GM12873 (cell line): ENCODE measurements at regions not wholly inside any gene's neighbourhood (a gene's known extent, or its start where the extent isn't known, plus 50 kb on each side); places are given as distances from the start of the nearest gene placed in this dataset.

Experiments
- CTCF ChIP-seq: IDR thresholded peaks from 2 replicates; pipeline ENCODE4 v1.5.1; 2012; ENCODE audit warnings: low read depth, mild to moderate bottlenecking, moderate library complexity, low read length, control low read depth; ENCODE audit not compliant: insufficient read depth; ENCODE audit errors: missing control alignments

GRCh38 chr2:5077479-5078089, 614.6 kb upstream of the SOX11 start:
- no peak for TF ChIP-seq CTCF

GRCh38 chr2:5083402-5083801, 608.8 kb upstream of the SOX11 start:
- TF ChIP-seq CTCF = no peak

GRCh38 chr2:5089409-5089808, 602.8 kb upstream of the SOX11 start:
- no peak for TF ChIP-seq CTCF

GRCh38 chr2:5093056-5093455, 599.1 kb upstream of the SOX11 start:
- no peak for TF ChIP-seq CTCF

GRCh38 chr2:5093518-5093917, 598.7 kb upstream of the SOX11 start:
- TF ChIP-seq CTCF = no peak

GRCh38 chr2:5094192-5094591, 598.0 kb upstream of the SOX11 start:
- TF ChIP-seq CTCF = no peak

- TF ChIP-seq CTCF = no peak
Observed at GRCh38 chr2:5098286-5098685, 593.9 kb upstream of the SOX11 start.

GRCh38 chr2:5102823-5103222, 589.4 kb upstream of the SOX11 start:
- no peak for TF ChIP-seq CTCF
